Panc1 (cell line): ENCODE measurements at regions not wholly inside any gene's neighbourhood (a gene's known extent, or its start where the extent isn't known, plus 50 kb on each side); places are given as distances from the start of the nearest gene placed in this dataset.

ENCODE experiments used
- POLR2AphosphoS5 ChIP-seq: IDR thresholded peaks from 2 replicates; pipeline ENCODE4 v1.6.1; 2012; ENCODE audit warnings: mild to moderate bottlenecking, low read depth, low read length, moderate library complexity
- REST ChIP-seq, 2 experiments: IDR thresholded peaks; 2 replicates each; pipeline ENCODE4 v1.6.1; 2011 to 2012; ENCODE audit warnings: low read depth in 2 of 2, control low read depth in 1 of 2, low read length in 1 of 2, mild to moderate bottlenecking in 1 of 2, moderate library complexity in 1 of 2; ENCODE audit not compliant: insufficient read depth in 1 of 2
- SIN3A ChIP-seq: IDR thresholded peaks from 2 replicates; pipeline ENCODE4 v1.6.1; 2012; ENCODE audit warnings: low read depth, mild to moderate bottlenecking, low read length, moderate library complexity, borderline replicate concordance; ENCODE audit not compliant: insufficient read depth
- TF ChIP-seq, protein P1 (sequence below): fragments of 450-650 bp; IDR thresholded peaks from 2 replicates; pipeline ENCODE4 v1.5.1; 2017; ENCODE audit warnings: mild to moderate bottlenecking

- TF ChIP-seq, protein P1, sequence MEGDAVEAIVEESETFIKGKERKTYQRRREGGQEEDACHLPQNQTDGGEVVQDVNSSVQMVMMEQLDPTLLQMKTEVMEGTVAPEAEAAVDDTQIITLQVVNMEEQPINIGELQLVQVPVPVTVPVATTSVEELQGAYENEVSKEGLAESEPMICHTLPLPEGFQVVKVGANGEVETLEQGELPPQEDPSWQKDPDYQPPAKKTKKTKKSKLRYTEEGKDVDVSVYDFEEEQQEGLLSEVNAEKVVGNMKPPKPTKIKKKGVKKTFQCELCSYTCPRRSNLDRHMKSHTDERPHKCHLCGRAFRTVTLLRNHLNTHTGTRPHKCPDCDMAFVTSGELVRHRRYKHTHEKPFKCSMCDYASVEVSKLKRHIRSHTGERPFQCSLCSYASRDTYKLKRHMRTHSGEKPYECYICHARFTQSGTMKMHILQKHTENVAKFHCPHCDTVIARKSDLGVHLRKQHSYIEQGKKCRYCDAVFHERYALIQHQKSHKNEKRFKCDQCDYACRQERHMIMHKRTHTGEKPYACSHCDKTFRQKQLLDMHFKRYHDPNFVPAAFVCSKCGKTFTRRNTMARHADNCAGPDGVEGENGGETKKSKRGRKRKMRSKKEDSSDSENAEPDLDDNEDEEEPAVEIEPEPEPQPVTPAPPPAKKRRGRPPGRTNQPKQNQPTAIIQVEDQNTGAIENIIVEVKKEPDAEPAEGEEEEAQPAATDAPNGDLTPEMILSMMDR, result 0 out of 2 replicates have a peak, but pooled peaks have one; percentile 5
- TF ChIP-seq POLR2AphosphoS5, result no peak
- TF ChIP-seq SIN3A, result no peak
- no peak for TF ChIP-seq REST (IDR thresholded peaks at IDR 0.05; ENCODE audit: insufficient read depth in 1 of 2, low read depth in 2 of 2, low read length in 1 of 2)
Observed at GRCh38 chr2:564471-565181, 112.6 kb downstream of the TMEM18 start.
